Activated B cell treated with CpG ODN at 0.5 μM for 24 hours (primary cell): ENCODE measurements at regions not wholly inside any gene's neighbourhood (a gene's known extent, or its start where the extent isn't known, plus 50 kb on each side); places are given as distances from the start of the nearest gene placed in this dataset.

Experiments used
- ATAC-seq: fragments of 200-7000 bp; cut with Tn5 transposase; one replicate; pipeline ENCODE4 v1.10.0; 2021; ENCODE audit warnings: low read depth, mild to moderate bottlenecking, moderate library complexity
- CTCF ChIA-PET: fragments of 350-600 bp; sonication (Branson Sonifier 250); formaldehyde crosslinking; loops from one replicate; lab custom pipeline; 2021; ENCODE audit warnings: antibody characterized with exemption; lab: Charles Lee
- POLR2A ChIA-PET: fragments of 350-600 bp; sonication (Branson Sonifier 250); formaldehyde crosslinking; loops from one replicate; lab custom pipeline; 2021; ENCODE audit warnings: antibody characterized with exemption; lab: Charles Lee
- DNase-seq: peaks from one replicate; pipeline ENCODE4 v3.0.0; 2022
- H3K27ac Mint-ChIP-seq: one replicate; pipeline ENCODE4 v1.8.0; 2020; ENCODE audit warnings: mixed read lengths
- H3K27me3 Mint-ChIP-seq: one replicate; pipeline ENCODE4 v1.8.0; 2021; ENCODE audit warnings: mixed read lengths
- H3K36me3 Mint-ChIP-seq: one replicate; pipeline ENCODE4 v1.8.0; 2021; ENCODE audit warnings: low read depth, mixed read lengths
- H3K4me1 Mint-ChIP-seq: one replicate; pipeline ENCODE4 v1.8.0; 2021; ENCODE audit warnings: mixed read lengths
- H3K4me3 Mint-ChIP-seq: one replicate; pipeline ENCODE4 v1.8.0; 2020; ENCODE audit warnings: mild to moderate bottlenecking, mixed read lengths
- H3K9me3 Mint-ChIP-seq: one replicate; pipeline ENCODE4 v1.8.0; 2020; ENCODE audit warnings: mixed read lengths
- intact Hi-C: fragments of 100-400 bp; cut with micrococcal nuclease; formaldehyde crosslinking; loops from one replicate; pipeline ENCODE4 v1.15.1; 2024
- TF ChIP-seq, protein P1 (sequence below): fragments of 200-600 bp; IDR thresholded peaks from one replicate; pipeline ENCODE4 v1.8.0; 2022; ENCODE audit warnings: antibody characterized with exemption, mild to moderate bottlenecking

DNA sequence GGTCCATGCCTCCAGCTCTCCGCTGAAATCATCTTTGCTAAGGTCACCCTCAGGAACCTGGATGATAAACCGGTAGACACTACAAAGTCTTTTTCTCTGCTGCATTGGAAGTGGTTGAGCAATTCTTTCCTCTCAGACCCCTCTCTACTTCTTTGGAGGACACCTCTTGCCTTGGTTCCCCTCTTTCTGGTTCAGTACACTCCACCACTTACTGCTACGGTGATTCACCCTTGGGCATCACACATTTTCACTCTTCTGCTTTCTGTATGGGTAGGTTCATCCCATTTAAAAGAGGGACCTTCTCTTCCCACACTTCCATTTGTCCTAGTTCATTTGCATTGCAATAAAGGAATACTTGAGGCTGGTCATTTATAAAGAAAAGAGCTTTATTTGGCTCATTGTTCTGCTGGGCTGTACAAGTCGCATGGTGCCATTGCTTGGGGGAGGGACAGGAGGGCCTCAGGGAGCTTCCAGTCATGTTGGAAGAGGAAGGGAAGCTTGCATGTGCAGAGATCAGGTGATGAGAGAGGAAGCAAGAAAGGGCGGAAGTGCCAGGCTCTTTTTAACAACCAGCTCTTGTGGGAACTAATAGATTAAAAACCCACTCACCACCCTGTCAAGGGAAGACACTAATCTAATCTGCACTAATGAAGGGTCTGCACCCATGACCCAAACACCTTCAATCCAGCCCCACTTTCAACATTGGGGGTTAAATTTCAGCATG, 149.7 kb upstream of the TMEM170B start:
- Mint-ChIP-seq H3K27me3 (no peaks in the 10 kb centered on the region), H3K36me3 (no peaks in the 10 kb centered on the region), H3K4me1 (peaks cover 38% of the 10 kb centered on the region), H3K27ac (no peak overlapping the region), H3K4me3 (no peak overlapping the region), H3K9me3 (no peaks in the 10 kb centered on the region)
- intact Hi-C loops, result loop anchor here (5.0 to 10.0 kb wide), 2 partner anchors 34 to 853 kb away; no protein-coding TSS in a partner anchor
- ATAC-seq, result peak; percentile 83
- TF ChIP-seq, protein P1, sequence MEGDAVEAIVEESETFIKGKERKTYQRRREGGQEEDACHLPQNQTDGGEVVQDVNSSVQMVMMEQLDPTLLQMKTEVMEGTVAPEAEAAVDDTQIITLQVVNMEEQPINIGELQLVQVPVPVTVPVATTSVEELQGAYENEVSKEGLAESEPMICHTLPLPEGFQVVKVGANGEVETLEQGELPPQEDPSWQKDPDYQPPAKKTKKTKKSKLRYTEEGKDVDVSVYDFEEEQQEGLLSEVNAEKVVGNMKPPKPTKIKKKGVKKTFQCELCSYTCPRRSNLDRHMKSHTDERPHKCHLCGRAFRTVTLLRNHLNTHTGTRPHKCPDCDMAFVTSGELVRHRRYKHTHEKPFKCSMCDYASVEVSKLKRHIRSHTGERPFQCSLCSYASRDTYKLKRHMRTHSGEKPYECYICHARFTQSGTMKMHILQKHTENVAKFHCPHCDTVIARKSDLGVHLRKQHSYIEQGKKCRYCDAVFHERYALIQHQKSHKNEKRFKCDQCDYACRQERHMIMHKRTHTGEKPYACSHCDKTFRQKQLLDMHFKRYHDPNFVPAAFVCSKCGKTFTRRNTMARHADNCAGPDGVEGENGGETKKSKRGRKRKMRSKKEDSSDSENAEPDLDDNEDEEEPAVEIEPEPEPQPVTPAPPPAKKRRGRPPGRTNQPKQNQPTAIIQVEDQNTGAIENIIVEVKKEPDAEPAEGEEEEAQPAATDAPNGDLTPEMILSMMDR, result no peak
- ChIA-PET CTCF (no interaction called here), POLR2A (interaction anchor here (0.8 kb wide), 1 partner anchor 16 kb away, joined by 3 read pairs; no protein-coding TSS in a partner anchor)
- no peak for DNase-seq

DNA sequence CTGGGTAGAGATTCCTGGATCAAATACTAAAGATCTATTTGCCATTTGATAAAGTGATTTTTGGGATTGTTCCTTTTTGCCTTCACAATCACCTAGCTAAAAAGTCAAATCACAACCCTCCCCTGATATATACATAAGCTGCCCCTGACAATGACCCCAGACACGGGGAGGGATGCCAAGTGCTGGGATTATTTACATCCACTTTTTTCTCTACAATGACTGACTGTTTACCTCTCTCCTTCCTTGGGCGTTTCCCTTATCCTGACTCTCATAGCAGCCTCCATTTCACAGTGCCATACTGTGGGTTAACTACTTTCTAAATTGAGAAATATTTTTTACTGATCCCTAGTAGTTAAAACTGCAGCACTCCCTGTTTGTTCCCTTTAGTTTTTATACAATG, 150.8 kb upstream of the TMEM170B start:
- POLR2A ChIA-PET, result interaction anchor here (6.8 kb wide), 1 partner anchor 73 kb away, joined by 72 read pairs; no protein-coding TSS in a partner anchor

DNA sequence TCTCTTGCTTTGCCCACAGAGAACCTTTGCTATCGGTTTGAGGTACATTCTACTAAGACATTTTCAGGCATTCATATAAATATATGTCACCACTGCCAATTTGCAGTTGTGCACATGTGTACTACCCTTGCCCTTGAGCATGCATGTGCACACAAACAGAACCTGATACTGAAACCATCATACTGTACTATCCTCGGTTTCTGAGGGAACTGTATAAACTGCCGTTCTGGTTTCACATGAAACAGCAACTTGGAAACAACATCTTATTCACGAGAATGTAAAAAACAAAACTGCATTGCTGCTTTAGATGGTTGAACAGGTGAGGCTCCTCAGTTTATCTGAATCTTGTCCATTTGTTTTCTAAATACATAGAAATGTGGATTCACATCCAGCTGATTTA, 151.2 kb upstream of the TMEM170B start:
- Mint-ChIP-seq H3K4me1 (peaks cover 47% of the 10 kb centered on the region), H3K9me3 (no peaks in the 10 kb centered on the region), H3K27me3 (no peaks in the 10 kb centered on the region), H3K4me3 (peak overlapping the region; percentile 22), H3K27ac (peak overlapping the region; percentile 84), H3K36me3 (peaks cover 8% of the 10 kb centered on the region)
- DNase-seq (no peak), ATAC-seq (peak; percentile 23)
- TF ChIP-seq, protein P1, result no peak
- intact Hi-C loops, result loop anchor here (5.0 to 10.0 kb wide), 2 partner anchors 36 to 852 kb away; no protein-coding TSS in a partner anchor
- CTCF ChIA-PET, result no interaction called here
- POLR2A ChIA-PET, result interaction anchor here (6.8 kb wide), 1 partner anchor 74 kb away, joined by 72 read pairs; no protein-coding TSS in a partner anchor

More for the DNA sequence above, 150.8 kb upstream of the TMEM170B start:
- no peaks in the 10 kb centered on the region for H3K27me3 Mint-ChIP-seq
- no peak for ATAC-seq
- peaks cover 4% of the 10 kb centered on the region for H3K36me3 Mint-ChIP-seq
- H3K4me3 Mint-ChIP-seq, result peak overlapping the region; percentile 22
- TF ChIP-seq, protein P1, result no peak
- H3K9me3 Mint-ChIP-seq, result no peaks in the 10 kb centered on the region
- H3K4me1 Mint-ChIP-seq, result peaks cover 43% of the 10 kb centered on the region
- H3K27ac Mint-ChIP-seq, result peak overlapping the region; percentile 84
- no peak for DNase-seq
- intact Hi-C loops, result loop anchor here (5.0 to 10.0 kb wide), 2 partner anchors 36 to 852 kb away; no protein-coding TSS in a partner anchor
- CTCF ChIA-PET, result no interaction called here

DNA sequence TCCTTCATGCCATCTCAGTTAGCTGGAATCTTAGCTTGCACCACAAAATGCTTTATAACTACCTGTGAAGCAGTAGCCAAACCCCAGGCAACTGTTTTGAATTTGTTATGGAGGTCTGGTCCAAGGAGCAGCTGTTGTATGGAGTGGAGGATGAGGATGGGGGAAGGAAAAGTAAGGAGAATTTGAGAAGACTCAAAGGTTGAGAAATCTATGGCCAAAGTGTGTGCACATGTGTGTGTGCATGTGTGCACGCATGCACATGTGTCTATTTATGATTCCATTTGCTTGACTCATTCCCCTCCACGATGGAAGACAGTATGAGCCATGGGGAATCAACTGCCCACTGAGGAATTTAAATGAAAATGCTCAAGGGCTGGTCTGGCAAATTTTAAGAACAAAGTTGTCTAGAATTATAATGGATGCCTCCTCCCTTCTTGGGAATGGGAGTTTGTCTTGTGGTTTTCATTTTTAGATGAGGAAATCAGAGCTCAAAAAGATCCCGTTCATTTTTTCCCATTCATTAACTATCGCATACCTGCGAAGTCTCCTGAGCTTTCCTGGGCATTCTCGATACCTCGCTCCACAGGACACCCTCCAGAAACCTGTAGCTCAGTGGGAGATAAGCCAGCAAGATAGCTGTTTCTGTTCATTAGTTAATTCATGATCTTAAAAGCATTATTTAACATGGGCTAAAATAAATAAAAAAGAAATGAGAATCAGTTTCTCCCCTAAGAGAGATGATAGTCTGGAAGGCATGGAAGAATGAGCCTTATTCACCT, 152.3 kb upstream of the NEDD9 start:
- Mint-ChIP-seq H3K27me3 (no peaks in the 10 kb centered on the region), H3K4me3 (no peak overlapping the region), H3K9me3 (no peaks in the 10 kb centered on the region), H3K27ac (peak overlapping the region; percentile 44), H3K36me3 (peaks cover 18% of the 10 kb centered on the region), H3K4me1 (peaks cover 63% of the 10 kb centered on the region)
- ATAC-seq, result no peak
- DNase-seq, result no peak
- POLR2A ChIA-PET, result interaction anchor here (1.8 to 6.8 kb wide), 2 partner anchors 10 to 75 kb away, joined by 4 to 72 read pairs; no protein-coding TSS in a partner anchor
- intact Hi-C loops, result loop anchor here (5.0 to 10.0 kb wide), 5 partner anchors 38 to 1973 kb away; partner anchors contain the start of genes HIVEP1 and TMEM170B
- TF ChIP-seq, protein P1, result no peak
- CTCF ChIA-PET, result no interaction called here
